ENCODE measurements at regions not wholly inside any gene's neighbourhood (a gene's known extent, or its start where the extent isn't known, plus 50 kb on each side); places are given as distances from the start of the nearest gene placed in this dataset.

DNA sequence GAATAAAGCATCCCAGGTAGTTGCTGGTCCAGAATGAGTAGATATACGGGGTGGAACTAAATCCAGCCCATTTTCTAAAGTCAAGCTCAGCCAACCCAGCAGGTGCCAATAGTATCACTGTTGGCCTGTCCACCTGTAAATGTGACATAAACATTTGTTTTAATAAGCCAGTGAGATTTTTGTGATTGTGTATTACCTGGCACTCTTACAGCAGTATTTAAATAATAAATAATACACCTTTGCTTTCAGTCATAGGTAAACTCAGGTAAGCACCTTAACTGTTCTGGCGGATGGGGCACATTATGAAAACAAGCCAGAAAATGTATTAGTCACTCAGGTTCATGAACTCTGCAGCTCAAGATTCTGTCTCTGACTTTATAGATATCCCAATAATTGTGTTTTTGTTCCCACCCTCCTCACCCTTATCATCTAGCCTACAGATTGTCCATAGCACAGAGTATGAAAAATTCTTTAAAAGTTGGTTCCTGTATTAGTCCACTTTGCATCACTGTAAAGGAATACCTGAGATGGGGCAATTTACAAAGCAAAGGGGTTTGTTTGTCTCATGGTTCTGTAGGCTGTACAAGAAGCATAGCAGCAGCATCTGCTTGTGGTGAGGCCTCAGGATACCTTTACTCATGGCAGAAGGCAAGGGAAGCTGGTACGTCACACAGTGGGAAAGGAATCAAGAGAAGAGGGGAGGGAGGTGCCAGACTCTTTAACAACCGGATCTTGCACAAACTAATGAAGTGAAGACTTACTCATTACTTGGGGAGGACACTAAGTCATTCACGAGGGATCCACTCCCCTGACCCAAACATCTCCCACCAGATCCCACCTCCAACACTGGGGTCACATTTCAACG, 73.0 kb upstream of the CYRIA start:
- FAIRE-seq (no peak), DNase-seq (no peak)
- H3K36me3 ChIP-seq (ENCODE audit: control insufficient read depth in 2 of 3, insufficient read depth in 3 of 3, low read length in 3 of 3), result no peaks in the 10 kb centered on the region
- H3K27ac ChIP-seq (ENCODE audit: low read depth in 2 of 2, low read length in 2 of 2), result no peak overlapping the region
- intact Hi-C loops (cut with DNase I), result no loop called here
- H3K27me3 ChIP-seq (ENCODE audit: control insufficient read depth, insufficient read depth, low read length), result no peaks in the 10 kb centered on the region
- H3K9me3 ChIP-seq (ENCODE audit: control insufficient read depth in 2 of 3, insufficient read depth in 1 of 3, low read length in 3 of 3), result no peaks in the 10 kb centered on the region
- no peak overlapping the region for H3K9ac ChIP-seq (ENCODE audit: low read length in 3 of 3)
- TF ChIP-seq, protein P1, sequence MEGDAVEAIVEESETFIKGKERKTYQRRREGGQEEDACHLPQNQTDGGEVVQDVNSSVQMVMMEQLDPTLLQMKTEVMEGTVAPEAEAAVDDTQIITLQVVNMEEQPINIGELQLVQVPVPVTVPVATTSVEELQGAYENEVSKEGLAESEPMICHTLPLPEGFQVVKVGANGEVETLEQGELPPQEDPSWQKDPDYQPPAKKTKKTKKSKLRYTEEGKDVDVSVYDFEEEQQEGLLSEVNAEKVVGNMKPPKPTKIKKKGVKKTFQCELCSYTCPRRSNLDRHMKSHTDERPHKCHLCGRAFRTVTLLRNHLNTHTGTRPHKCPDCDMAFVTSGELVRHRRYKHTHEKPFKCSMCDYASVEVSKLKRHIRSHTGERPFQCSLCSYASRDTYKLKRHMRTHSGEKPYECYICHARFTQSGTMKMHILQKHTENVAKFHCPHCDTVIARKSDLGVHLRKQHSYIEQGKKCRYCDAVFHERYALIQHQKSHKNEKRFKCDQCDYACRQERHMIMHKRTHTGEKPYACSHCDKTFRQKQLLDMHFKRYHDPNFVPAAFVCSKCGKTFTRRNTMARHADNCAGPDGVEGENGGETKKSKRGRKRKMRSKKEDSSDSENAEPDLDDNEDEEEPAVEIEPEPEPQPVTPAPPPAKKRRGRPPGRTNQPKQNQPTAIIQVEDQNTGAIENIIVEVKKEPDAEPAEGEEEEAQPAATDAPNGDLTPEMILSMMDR (IDR thresholded peaks at IDR 0.05; ENCODE audit: borderline replicate concordance, extremely low read depth, insufficient read depth), result no peak
- no peak overlapping the region for H3K4me3 ChIP-seq (ENCODE audit: low read length in 3 of 3)
- no peaks in the 10 kb centered on the region for H3K4me1 ChIP-seq (ENCODE audit: control insufficient read depth in 2 of 3, insufficient read depth in 2 of 3, low read depth in 1 of 3, low read length in 3 of 3)

DNA sequence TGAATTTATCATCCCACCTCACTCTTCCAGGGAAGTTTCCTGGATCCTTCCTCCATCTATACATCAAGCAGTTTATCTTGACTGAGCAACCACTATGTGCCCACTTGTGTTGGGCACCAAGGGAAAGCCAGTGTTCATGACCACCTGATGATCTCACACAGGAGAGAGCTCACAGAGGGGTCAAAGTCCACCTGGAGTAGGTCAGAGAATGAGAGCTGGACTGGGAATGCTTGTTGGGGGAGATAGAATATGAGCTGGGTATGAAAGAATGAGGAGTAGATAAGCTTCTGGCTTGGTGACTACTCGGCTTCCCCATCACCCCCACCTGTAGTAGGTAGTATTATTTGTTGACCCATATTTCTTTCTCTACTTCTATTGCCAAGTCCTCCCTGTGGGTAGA, 72.2 kb upstream of the CYRIA start:
- no peaks in the 10 kb centered on the region for H3K4me1 ChIP-seq (ENCODE audit: control insufficient read depth in 2 of 3, insufficient read depth in 2 of 3, low read depth in 1 of 3, low read length in 3 of 3)
- no peaks in the 10 kb centered on the region for H3K36me3 ChIP-seq (ENCODE audit: control insufficient read depth in 2 of 3, insufficient read depth in 3 of 3, low read length in 3 of 3)
- no peak overlapping the region for H3K9ac ChIP-seq (ENCODE audit: low read length in 3 of 3)
- H3K27ac ChIP-seq (ENCODE audit: low read depth in 2 of 2, low read length in 2 of 2), result no peak overlapping the region
- H3K9me3 ChIP-seq (ENCODE audit: control insufficient read depth in 2 of 3, insufficient read depth in 1 of 3, low read length in 3 of 3), result no peaks in the 10 kb centered on the region
- no peak overlapping the region for H3K4me3 ChIP-seq (ENCODE audit: low read length in 3 of 3)
- TF ChIP-seq, protein P1 (IDR thresholded peaks at IDR 0.05; ENCODE audit: borderline replicate concordance, extremely low read depth, insufficient read depth), result no peak
- FAIRE-seq (no peak), DNase-seq (no peak)
- intact Hi-C loops (cut with DNase I), result no loop called here
- H3K27me3 ChIP-seq (ENCODE audit: control insufficient read depth, insufficient read depth, low read length), result no peaks in the 10 kb centered on the region

DNA sequence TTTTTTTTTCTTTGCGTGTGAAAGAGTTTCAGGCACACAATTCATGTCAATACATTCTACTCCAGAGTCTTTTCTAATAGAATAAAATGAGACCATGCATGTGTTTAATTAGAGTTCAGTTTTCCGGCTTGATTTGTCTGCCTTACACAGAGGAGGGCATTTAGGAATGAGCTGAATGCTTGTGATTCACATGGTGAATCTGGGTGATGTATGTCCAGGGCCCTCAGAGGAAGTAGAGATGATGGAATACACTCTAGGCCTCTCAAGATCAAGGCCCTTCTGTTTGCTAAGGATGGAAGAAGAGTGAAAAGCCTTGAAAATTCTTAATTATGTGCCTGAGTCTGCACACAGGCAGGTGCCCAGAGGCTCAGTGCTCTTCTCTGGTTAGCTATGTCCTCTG, 71.0 kb upstream of the CYRIA start:
- no peaks in the 10 kb centered on the region for H3K36me3 ChIP-seq (ENCODE audit: control insufficient read depth in 2 of 3, insufficient read depth in 3 of 3, low read length in 3 of 3)
- no peak overlapping the region for H3K9ac ChIP-seq (ENCODE audit: low read length in 3 of 3)
- H3K4me1 ChIP-seq (ENCODE audit: control insufficient read depth in 2 of 3, insufficient read depth in 2 of 3, low read depth in 1 of 3, low read length in 3 of 3), result no peaks in the 10 kb centered on the region
- no peaks in the 10 kb centered on the region for H3K9me3 ChIP-seq (ENCODE audit: control insufficient read depth in 2 of 3, insufficient read depth in 1 of 3, low read length in 3 of 3)
- no peaks in the 10 kb centered on the region for H3K27me3 ChIP-seq (ENCODE audit: control insufficient read depth, insufficient read depth, low read length)
- intact Hi-C loops (cut with DNase I), result no loop called here
- no peak overlapping the region for H3K27ac ChIP-seq (ENCODE audit: low read depth in 2 of 2, low read length in 2 of 2)
- TF ChIP-seq, protein P1 (IDR thresholded peaks at IDR 0.05; ENCODE audit: borderline replicate concordance, extremely low read depth, insufficient read depth), result no peak
- DNase-seq (no peak), FAIRE-seq (no peak)
- no peak overlapping the region for H3K4me3 ChIP-seq (ENCODE audit: low read length in 3 of 3)
